HG03045 (cell line): ENCODE measurements at regions not wholly inside any gene's neighbourhood (a gene's known extent, or its start where the extent isn't known, plus 50 kb on each side); places are given as distances from the start of the nearest gene placed in this dataset.
"Not testable (repeated sequence)": the region's sequence is repeated elsewhere in the genome, so short reads cannot be mapped to it uniquely, and the experiment has no call there.

ENCODE experiments used
- ATAC-seq: cut with Tn5 transposase; IDR thresholded peaks from one replicate; pipeline ENCODE4 v1.9.1; 2021; ENCODE audit warnings: mild to moderate bottlenecking, moderate library complexity; ENCODE audit not compliant: unreplicated experiment

GRCh38 chr17:45646288-45646988 lies 137.7 kb upstream of the CRHR1 start:
- ATAC-seq = no peak

- no peak for ATAC-seq
Observed at GRCh38 chr17:45648642-45649041, 135.5 kb upstream of the CRHR1 start.

- no peak for ATAC-seq
Observed at GRCh38 chr17:45649796-45650195, 134.3 kb upstream of the CRHR1 start.

GRCh38 chr17:45650561-45650960 lies 133.6 kb upstream of the CRHR1 start:
- ATAC-seq = no peak

GRCh38 chr17:45651145-45651709 lies 132.9 kb upstream of the CRHR1 start:
- ATAC-seq = no peak

DNA sequence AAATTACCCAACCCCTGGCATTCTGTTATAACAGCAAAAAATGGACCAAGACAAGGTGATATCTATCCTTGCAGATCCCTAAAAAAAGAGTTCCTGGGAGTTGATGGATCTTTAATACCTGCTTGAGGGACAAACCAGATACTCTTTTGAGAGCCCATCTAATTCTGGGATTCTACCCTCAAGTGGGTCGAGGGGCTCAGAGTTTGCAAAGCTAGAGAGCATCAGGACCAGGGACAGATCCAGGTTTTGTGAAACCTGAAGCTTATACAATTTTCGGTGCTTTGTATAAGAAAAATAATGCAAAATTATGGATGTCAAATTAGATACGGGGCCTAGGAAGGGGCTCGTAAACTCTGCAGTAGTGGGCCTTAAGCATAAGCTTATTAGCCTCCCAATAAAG lies 130.5 kb upstream of the CRHR1 start:
- no peak for ATAC-seq

DNA sequence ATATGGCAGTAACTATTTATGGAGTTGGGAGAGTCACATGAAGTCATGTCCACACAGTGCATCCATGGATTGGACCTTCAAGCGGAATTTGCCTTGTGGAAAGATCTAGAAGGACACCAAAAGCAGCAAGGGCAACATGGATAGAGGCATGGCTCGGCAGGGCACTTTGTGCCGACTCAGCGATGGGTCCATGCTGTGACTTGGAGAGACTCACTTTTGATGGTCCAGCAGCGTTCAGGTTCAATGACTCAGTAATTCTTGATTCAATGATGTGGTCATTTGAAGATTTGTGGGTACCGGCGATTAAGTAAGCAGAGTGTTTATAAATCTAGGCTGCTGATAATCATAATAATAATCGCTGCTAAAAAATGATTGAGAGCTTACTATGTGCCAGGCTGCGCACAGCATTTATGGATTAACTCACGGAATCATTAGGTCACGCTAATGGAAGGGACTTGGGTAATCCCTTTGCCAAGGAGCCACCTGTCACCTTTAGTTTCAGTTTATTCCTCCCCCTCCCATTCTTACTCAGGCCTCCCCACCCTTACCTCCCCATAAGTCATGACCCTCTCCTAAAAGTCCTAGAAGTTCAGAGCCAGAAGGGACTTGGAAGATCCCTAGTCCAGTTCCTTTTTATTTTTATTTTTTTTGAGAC lies 127.5 kb upstream of the CRHR1 start:
- no peak for ATAC-seq

- ATAC-seq = no peak
Observed at GRCh38 chr17:45660474-45660873, 123.6 kb upstream of the CRHR1 start.

DNA sequence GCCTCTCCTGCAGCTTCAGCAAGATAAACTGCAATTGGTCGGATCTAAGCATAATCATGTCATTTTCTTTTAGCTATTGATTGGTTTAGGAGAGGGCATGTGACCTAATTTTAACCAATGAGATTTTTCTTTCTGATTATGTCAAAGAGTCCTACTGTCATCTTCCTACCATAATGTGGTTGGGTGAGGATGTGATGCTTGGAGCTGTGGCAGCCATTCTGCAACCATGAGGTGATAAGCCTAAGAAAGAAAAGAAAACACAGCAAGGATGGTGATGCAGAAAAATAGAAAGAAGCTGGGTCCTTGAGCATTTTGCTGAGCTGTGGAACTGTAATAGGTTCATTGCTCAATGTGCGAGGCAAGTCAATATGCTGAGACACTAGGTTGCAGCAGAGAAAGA lies 121.7 kb upstream of the CRHR1 start:
- ATAC-seq = no peak

DNA sequence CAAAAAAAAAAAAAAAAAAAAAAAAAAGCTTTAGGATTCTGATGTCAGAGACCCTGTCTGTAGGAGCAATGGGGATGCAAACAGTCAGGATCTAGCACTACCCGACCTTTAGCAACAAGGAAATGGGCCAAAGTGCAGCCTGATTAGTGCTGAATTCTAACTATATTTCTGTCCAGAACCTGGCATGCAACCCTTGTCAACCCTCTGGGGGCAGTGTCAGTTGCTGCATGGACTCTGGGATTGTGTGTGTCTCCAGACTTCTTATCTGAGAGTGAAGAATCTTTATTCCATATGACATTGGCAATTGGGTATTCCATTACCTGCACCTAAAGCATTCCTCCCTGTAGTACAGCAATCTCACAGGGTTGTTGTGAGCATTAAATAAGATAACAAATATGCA lies 120.3 kb upstream of the CRHR1 start:
- ATAC-seq = no peak

DNA sequence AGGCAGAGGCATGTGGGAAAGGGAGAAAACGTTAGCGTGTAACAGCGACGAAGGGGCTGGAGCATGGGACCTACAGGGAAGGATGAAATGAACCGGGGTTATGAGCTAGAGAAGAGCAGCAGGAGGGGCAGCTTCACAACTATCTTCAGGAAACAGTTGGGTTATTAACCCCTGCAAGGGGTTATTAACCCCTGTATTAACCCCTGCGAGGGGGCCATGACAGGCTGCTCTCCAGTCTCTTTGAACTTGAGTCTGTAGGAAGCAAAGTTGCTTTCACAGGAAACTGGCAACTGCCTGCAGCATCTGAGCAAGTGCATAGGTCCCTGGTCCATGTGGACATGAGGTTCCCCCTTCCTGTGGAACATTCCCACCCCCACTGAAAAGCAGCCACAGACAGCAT lies 119.2 kb upstream of the CRHR1 start:
- ATAC-seq = no peak

- no peak for ATAC-seq
Observed at GRCh38 chr17:45666046-45666600, 118.0 kb upstream of the CRHR1 start.

GRCh38 chr17:45666641-45667040 lies 117.5 kb upstream of the CRHR1 start:
- ATAC-seq = no peak

DNA sequence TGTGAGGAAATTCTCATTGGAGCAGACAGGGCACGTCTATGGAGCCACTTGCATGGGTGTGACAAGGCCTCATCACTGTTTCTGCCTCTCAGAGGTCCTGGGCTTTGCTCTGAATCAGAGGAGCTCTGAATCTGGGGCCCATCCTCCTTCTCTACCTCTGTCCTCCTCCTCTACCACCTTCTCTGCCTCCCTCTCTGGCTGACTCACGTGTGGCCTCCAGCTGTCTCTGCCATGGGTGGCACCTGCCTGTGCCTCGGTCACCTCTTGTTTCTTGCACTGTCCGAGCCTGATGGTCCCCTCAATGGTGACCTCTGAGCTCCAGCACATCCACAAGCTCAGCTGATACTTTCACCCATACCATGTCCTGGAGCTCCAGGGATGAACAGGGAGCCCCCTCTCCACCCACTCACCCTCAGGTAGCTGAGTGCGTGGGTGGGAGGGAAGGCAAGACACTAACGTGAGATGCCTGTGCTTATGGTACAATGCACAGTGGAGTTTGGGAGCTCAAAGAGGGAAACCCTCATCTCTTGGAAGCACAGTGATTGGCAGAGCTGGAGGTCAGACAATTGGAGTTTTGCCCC lies 116.4 kb upstream of the CRHR1 start:
- ATAC-seq = no peak

GRCh38 chr17:45668316-45668715 lies 115.8 kb upstream of the CRHR1 start:
- ATAC-seq = no peak

GRCh38 chr17:45672301-45672700 lies 111.8 kb upstream of the CRHR1 start:
- ATAC-seq = no peak

- no peak for ATAC-seq
Observed at GRCh38 chr17:45672792-45673191, 111.3 kb upstream of the CRHR1 start.

- ATAC-seq = not testable (repeated sequence)
Observed at GRCh38 chr17:45673759-45674158, 110.4 kb upstream of the CRHR1 start.

DNA sequence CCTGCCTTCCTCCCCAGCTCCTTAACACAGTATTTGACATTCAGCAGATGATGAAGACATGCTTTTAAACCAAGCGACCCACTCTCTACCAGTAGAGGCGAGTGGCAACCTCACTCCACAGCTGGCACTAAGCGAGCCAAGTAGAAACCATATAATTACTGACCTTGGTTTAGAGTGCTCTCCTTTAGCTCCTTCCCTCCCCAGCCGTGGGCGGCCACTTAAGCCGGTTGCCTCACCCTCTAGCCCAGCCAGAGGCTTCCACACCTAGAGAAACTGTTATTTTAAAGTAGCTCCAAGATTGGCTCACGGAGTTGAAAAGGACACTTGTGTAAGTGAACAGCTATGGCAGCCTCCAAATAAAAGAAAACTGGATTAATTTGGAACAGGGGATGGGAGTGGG lies 109.1 kb upstream of the CRHR1 start:
- no peak for ATAC-seq

DNA sequence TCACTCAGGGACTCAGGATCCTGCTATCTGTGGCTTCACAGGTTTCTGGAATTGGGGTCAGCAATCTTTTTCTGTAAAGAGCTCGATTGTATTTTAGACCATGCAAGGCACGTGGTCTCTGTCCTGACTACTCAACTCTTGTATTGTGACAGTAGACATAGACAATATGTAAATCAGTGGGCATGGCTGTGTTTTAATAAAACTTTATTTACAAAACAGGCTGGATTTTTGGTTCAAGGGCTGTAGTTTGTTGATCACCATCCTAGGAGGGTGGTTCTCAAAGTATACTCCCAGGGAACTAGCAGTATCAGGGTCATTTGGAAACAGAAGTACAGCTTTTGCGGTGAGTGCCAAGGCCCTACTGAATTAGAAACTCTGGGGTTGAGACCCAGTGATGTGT lies 108.2 kb upstream of the CRHR1 start:
- ATAC-seq = no peak

GRCh38 chr17:45676695-45677094 lies 107.4 kb upstream of the CRHR1 start:
- no peak for ATAC-seq

DNA sequence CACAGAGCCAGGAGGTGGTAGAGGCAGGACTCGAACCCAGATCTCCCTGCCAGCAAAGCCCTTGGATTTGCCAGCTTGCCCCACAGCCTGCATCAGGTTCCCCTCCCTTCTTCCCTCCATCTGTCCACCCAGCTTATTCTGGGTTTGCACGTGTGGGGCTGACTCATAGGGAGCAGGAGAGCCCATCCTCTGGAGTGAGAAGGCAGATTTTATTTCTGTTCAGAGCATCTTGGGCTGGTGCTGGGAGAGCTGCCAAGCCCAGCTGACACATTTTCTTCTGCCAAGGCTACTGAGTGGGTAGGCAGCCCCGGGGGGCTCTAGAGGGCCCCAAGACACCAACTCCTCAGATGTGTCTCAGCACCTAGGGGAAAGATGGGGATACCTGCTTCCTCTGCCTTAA lies 106.3 kb upstream of the CRHR1 start:
- ATAC-seq = no peak
